MG63 (cell line): ENCODE measurements at regions not wholly inside any gene's neighbourhood (a gene's known extent, or its start where the extent isn't known, plus 50 kb on each side); places are given as distances from the start of the nearest gene placed in this dataset.

Experiments used
- DNase-seq: peaks from one replicate; pipeline ENCODE4 v3.0.0-alpha.2; 2020
- H3K27me3 ChIP-seq: fragments of 250-450 bp; sonication (Bioruptor Pico); 2 replicates; pipeline ENCODE4 v1.5.1; 2020; ENCODE audit warnings: mild to moderate bottlenecking, moderate library complexity
- H3K36me3 ChIP-seq: fragments of 250-450 bp; sonication (Bioruptor Pico); 2 replicates; pipeline ENCODE4 v1.5.1; 2020; ENCODE audit warnings: mild to moderate bottlenecking, moderate library complexity
- H3K4me3 ChIP-seq: fragments of 250-450 bp; sonication (Bioruptor Pico); 2 replicates; pipeline ENCODE4 v1.5.1; 2020; ENCODE audit warnings: mild to moderate bottlenecking, moderate library complexity
- H3K9me3 ChIP-seq: fragments of 250-450 bp; sonication (Bioruptor Pico); 2 replicates; pipeline ENCODE4 v1.5.1; 2020; ENCODE audit warnings: mild to moderate bottlenecking, moderate library complexity

DNA sequence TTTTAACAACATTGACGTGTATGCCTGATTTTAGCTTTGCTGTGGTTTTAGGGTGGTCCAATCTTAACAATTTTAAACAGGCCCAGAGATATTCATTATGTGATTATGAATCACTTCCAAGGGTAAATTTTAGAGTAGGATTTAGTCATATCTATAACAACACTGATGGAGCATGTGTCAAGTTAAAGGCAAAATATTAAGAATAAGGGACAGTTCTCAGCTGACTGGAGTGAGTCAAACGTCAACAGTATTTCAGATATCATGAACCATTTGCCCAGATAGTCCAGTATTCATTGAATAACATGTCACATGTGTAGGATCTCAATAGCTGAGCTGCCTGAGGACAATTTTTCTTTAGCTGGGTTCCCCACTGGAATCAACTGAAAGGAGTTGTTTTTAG is 61.3 kb upstream of the VCX2 start:
- Histone ChIP-seq H3K36me3 (no peaks in the 10 kb centered on the region), H3K27me3 (no peaks in the 10 kb centered on the region), H3K9me3 (no peaks in the 10 kb centered on the region), H3K4me3 (no peak overlapping the region)
- DNase-seq, result no peak

DNA sequence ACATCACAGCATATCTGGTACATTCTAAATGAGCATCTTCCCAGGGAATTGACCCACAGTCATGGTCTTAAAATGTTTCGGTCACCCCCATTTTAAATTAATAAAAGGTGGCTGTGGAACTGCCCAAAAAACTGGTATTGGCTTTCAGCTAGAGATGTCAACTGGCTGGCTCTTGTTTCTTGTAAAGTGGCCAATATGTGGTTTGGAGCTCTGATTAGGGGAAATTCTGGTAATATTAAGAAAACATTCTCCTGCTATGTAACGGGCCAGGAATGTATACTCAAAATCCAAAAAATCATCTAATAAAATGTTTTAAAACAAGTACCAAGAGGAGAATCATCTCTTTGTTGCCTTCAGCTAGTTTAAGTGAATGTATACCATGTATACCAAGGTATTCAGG is 62.0 kb upstream of the VCX2 start:
- DNase-seq, result no peak

DNA sequence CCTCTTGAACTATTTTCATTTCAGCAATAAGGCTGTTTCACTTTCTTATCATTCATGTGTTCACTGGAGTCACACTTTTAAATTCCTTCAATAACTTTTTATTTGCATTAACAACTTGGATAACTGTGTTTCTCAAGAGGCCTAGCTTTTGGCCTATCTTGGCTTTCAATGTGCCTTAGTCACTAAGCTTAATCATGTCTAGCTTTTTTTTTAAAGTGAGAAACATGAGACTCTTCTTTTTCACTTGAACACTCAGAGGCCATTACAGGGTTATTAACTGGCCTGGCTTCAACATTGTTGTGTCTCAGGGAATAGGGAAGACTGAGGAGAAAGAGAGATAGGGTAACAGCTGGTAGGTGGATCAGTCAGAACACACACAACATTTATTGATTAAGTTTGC is 64.0 kb upstream of the VCX2 start:
- Histone ChIP-seq H3K36me3 (no peaks in the 10 kb centered on the region), H3K27me3 (no peaks in the 10 kb centered on the region), H3K9me3 (no peaks in the 10 kb centered on the region), H3K4me3 (no peak overlapping the region)
- no peak for DNase-seq

More for the DNA sequence above, 62.0 kb upstream of the VCX2 start:
- no peaks in the 10 kb centered on the region for H3K9me3 ChIP-seq
- H3K36me3 ChIP-seq, result no peaks in the 10 kb centered on the region
- no peak overlapping the region for H3K4me3 ChIP-seq
- H3K27me3 ChIP-seq, result no peaks in the 10 kb centered on the region

DNA sequence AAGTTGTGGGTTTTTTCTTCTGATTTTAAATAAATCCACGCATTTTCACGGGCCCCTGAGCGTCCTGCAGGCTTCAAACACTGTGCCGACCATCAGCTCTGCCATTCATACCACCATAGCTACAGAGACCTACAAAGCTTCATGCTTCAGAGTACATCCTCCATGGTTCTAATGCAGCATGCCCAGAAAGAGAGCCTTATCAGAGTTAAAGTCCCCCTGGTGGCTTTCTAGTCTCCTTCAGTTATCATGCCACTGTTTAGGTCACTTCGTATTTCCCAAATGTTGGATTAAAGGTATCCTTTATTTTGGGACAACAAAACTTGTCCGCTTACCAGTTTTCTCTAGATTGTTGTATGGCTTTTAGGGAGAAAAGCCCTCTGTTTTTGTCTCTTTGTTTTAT is 66.7 kb upstream of the VCX2 start:
- no peaks in the 10 kb centered on the region for H3K9me3 ChIP-seq
- no peaks in the 10 kb centered on the region for H3K36me3 ChIP-seq
- no peaks in the 10 kb centered on the region for H3K27me3 ChIP-seq
- DNase-seq, result no peak
- no peak overlapping the region for H3K4me3 ChIP-seq

DNA sequence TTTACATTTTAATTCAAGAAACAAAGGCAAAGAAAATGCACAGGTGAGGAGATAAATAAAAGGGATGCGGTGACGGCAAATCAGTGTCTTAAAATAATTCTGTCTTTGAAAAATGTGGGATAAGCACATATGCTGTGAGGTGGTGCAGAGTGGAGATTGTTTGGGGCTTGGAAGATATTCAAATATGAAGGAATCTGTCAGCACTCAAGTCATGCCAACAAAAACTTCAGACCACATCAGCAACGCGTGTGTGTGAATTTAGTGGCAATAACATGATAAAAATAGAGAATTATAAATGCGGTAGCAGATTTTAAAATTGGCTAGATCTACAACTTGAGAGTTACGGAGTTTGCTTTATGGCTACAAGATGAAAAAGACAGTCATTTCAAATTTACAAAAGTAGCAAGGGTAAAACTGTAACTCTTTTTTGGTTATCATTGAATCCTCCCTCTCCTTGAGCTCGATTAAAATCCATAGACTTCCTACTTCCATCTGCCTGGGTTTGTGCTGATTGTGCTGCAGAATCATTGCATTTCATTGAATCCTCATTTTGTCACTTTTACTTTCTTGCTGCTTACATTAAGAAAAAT is 71.5 kb upstream of the VCX2 start:
- no peak overlapping the region for H3K4me3 ChIP-seq
- no peaks in the 10 kb centered on the region for H3K27me3 ChIP-seq
- no peak for DNase-seq
- H3K36me3 ChIP-seq, result no peaks in the 10 kb centered on the region
- no peaks in the 10 kb centered on the region for H3K9me3 ChIP-seq

DNA sequence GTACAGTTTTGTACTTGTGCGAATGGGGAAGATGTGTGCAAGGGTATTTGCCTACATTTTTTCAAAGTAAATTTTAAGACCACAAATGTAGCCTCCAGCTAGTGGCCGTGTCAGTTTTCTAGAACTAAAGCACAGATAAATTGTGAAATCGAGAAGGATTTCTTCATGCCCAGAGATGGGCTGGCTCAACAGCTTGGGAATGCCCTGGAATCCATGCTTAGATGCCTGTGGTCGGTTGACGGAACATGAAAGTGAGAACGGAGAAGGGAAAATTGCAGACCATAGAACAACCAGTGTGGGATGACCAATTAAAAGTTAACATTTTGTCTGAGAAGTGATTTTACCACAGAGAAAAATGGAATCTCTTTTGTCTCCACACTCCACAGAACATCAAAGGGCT is 73.2 kb upstream of the VCX2 start:
- H3K4me3 ChIP-seq, result no peak overlapping the region
- H3K36me3 ChIP-seq, result no peaks in the 10 kb centered on the region
- H3K9me3 ChIP-seq, result no peaks in the 10 kb centered on the region
- no peaks in the 10 kb centered on the region for H3K27me3 ChIP-seq
- DNase-seq, result no peak

DNA sequence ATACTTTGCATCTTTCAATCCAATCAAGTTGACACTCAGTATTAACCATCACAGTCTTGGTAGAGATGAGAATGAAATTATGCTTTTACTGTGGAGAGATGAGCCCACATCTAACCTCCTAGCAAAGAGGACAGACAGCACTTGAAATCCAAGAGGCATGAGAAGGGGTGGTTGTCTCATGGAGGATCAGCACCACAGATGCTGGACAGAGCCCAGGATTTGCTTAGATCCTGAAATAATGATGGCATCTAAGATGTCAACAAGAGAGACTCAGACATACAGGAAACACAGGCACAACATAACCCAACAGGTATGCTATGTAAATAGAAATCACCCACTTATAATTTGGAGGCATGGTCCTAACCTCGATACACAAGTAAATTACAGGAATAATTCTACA is 74.3 kb upstream of the VCX2 start:
- no peak overlapping the region for H3K4me3 ChIP-seq
- no peak for DNase-seq
- no peaks in the 10 kb centered on the region for H3K36me3 ChIP-seq
- no peaks in the 10 kb centered on the region for H3K9me3 ChIP-seq
- no peaks in the 10 kb centered on the region for H3K27me3 ChIP-seq

DNA sequence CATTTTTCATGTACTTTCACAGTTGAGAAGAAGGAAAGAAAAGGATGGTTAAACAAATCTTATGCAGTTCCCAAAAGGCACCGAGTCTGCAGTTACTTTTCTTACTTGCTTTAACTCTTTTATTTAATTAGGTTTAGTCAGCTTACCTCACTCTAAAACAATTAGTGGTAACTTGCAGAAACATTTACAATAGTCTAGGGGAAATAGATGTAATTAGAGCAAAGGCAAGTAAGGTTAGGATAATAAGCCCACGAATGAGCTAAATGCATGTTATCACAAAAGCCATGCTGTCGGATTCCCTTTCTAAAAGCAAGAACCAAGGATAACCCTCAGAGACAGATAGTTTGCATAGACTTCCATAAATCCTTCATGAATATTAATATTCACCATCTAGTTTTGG is 82.0 kb upstream of the VCX2 start:
- no peak overlapping the region for H3K4me3 ChIP-seq
- no peak for DNase-seq
- H3K27me3 ChIP-seq, result no peaks in the 10 kb centered on the region
- H3K36me3 ChIP-seq, result no peaks in the 10 kb centered on the region
- H3K9me3 ChIP-seq, result no peaks in the 10 kb centered on the region

DNA sequence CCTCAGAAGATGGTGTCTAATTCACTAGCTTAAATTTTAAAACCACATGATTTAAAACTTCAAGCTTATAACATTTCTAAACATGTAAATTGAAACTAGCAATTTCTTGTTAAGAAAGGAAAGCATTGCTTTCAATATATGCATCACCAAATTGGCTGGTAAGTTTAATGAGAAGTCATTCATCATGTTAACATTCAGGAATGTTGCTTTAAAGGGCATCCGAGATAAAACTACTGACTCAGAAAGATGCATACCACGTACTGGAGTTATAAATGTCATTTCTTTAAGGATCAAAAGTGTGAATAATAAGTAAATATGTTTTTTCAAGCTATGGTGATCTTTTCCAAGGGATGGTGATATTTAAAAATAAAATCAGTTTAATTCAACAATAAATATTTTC is 83.3 kb upstream of the VCX2 start:
- Histone ChIP-seq H3K27me3 (no peaks in the 10 kb centered on the region), H3K36me3 (no peaks in the 10 kb centered on the region), H3K4me3 (no peak overlapping the region), H3K9me3 (no peaks in the 10 kb centered on the region)
- DNase-seq, result no peak

DNA sequence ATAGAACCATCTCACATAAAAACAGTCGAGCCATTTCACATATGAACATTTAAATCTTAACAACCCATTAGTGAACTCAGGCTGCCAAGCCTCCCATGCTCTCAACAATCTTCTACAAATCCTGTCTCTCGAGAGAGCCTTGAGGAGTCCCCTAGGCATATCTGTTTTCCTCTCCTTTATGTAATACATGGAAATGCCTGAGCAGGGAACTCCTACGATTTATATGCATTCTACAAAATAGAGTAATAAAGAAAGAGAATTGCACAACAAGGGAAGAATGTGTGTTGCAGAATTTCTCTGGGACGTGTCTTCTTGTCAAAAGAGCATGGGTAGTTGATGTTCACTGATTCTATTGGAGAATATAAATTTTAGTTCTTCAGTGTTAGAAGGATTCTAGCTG is 101.8 kb upstream of the VCX2 start:
- no peak for DNase-seq
- H3K27me3 ChIP-seq, result no peaks in the 10 kb centered on the region
- no peak overlapping the region for H3K4me3 ChIP-seq
- H3K9me3 ChIP-seq, result no peaks in the 10 kb centered on the region
- H3K36me3 ChIP-seq, result no peaks in the 10 kb centered on the region

DNA sequence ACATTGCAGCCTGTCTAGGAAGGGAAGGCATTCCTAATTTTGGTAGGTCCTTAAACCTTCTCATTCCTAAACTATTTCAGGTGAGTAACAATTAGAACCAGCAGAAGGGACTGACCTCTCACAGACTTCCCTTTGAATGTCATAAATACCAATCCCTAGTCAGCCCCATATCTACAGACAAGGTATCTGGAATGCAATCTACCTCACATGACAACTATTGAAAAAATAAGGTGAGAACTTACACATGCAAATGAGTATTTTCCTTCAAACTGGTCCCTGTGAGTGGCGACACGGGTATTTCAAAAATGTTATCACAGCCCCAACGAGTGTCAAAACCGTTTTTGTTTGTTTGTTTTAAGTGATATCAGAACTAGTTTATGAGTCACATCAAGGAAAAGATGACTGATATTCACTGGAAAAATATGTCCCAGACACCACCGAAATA is 102.4 kb upstream of the VCX2 start:
- H3K36me3 ChIP-seq, result no peaks in the 10 kb centered on the region
- H3K27me3 ChIP-seq, result no peaks in the 10 kb centered on the region
- no peak for DNase-seq
- no peaks in the 10 kb centered on the region for H3K9me3 ChIP-seq
- H3K4me3 ChIP-seq, result no peak overlapping the region

DNA sequence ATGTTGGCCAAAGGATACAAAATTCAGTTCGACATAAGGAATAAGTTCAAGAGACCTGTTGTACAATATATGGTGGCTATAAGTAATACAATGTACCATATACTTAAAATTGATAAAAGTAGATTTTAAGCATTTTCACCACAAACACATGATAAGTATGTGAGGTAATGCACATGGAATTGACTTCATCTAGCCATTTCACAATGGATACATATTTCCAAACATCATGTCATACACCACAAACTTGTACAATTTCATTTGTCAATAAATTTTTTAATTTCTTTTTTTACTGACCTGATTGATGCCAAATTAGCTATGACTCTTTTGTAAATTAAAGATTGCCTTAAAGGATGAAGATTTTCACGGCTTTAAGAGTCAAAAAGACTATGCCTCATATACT is 103.1 kb upstream of the VCX2 start:
- no peak for DNase-seq

DNA sequence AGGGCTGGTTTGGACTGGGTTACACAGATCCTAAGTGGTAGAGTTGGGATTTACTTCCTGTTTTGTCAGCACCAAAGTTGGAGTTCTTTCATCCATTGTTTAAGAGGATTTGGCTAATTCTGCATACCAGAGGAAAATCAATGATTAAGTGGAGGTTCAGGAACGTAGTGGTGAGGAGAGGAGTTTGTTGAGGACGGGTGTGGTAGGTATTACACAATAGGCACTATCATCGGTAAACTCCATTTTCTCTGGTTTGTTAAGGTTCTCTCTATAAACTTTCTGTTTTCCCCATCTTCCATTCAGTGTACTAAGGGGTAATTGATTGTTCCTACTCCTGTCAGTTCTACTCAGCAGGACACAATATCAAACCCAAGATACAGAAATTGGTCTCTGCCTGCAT is 107.5 kb upstream of the VCX2 start:
- Histone ChIP-seq H3K27me3 (no peaks in the 10 kb centered on the region), H3K9me3 (no peaks in the 10 kb centered on the region), H3K36me3 (no peaks in the 10 kb centered on the region), H3K4me3 (no peak overlapping the region)
- no peak for DNase-seq

More for the DNA sequence above, 103.1 kb upstream of the VCX2 start:
- no peak overlapping the region for H3K4me3 ChIP-seq
- H3K36me3 ChIP-seq, result no peaks in the 10 kb centered on the region
- H3K27me3 ChIP-seq, result no peaks in the 10 kb centered on the region
- H3K9me3 ChIP-seq, result no peaks in the 10 kb centered on the region

DNA sequence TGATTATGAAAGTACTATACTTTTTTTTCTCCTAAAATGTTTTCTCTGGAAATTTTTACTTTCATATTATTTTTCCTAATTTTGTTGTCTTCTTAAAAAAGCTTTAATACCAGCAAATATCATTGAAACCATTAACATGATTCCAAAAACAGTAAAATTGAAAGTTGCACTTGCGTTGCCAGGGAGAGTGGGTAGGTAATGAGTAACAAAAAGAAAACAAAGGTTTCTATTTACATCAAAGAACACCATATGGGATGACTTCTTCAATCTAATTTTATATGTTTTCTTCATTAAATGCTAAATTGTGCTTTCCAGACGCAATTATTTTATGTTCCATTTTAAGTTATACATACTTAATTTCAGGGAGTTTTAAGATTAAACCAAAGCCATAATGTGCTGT is 108.3 kb upstream of the VCX2 start:
- H3K4me3 ChIP-seq, result no peak overlapping the region
- no peaks in the 10 kb centered on the region for H3K36me3 ChIP-seq
- no peaks in the 10 kb centered on the region for H3K27me3 ChIP-seq
- no peaks in the 10 kb centered on the region for H3K9me3 ChIP-seq
- no peak for DNase-seq

DNA sequence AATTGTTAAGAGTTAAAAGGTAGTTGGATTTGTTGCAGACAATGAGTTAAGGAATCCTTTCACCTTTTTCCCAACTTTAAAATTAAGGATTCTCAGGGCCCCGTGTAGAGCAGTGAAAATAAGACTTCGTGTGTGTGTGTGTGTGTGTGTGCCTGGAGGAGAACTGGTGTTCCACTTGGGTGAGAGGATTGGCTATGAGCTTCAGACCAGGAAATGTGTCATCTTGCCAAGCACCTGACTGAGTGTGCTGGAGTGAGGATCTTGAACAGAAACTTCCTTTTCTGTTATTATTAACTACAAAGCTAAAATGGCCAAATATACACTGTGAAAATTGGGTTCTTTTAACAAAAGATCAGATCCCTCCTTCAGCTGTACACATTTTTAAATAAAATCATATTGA is 113.1 kb upstream of the VCX2 start:
- no peaks in the 10 kb centered on the region for H3K9me3 ChIP-seq
- H3K4me3 ChIP-seq, result no peak overlapping the region
- DNase-seq, result no peak
- no peaks in the 10 kb centered on the region for H3K36me3 ChIP-seq
- H3K27me3 ChIP-seq, result no peaks in the 10 kb centered on the region

DNA sequence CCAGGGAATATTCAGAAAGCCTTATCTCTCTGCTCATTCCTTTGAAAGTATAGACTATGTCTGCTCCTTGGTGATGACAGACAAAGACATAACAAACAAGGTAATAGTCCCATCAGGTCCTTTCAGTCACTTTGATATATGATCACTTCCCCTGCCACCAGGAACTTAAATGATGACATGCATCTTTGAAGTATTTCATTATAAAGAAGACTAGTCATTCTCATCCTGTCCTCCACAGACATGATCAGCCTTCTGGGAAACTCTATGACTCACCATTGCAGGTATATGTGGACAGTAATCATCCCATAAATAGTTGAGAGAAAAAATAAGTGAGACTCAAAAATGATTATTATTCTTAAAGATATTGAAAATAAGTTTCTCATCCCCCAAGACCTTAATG is 117.5 kb upstream of the VCX2 start:
- Histone ChIP-seq H3K27me3 (no peaks in the 10 kb centered on the region), H3K4me3 (no peak overlapping the region), H3K9me3 (no peaks in the 10 kb centered on the region), H3K36me3 (no peaks in the 10 kb centered on the region)
- DNase-seq, result no peak

DNA sequence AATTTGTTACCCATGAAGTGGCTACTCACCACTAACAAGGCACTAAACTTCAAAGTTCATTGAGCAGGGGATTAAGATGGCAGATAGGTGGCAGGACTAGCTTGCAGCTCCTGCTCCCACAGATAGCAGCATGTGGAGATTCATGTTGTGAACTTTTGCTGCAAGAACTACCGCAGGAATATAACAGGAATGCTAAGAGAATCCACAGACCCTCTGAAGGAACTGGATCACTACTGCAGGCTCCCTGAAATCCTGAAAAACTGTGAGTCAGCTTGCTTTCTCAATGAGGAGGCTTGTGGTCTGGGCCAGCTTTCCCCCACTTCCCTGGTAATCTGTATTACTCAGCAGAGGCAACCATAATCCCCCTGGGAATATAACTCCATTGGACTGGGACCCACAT is 118.5 kb upstream of the VCX2 start:
- Histone ChIP-seq H3K9me3 (no peaks in the 10 kb centered on the region), H3K4me3 (no peak overlapping the region), H3K36me3 (no peaks in the 10 kb centered on the region), H3K27me3 (no peaks in the 10 kb centered on the region)
- DNase-seq, result no peak

DNA sequence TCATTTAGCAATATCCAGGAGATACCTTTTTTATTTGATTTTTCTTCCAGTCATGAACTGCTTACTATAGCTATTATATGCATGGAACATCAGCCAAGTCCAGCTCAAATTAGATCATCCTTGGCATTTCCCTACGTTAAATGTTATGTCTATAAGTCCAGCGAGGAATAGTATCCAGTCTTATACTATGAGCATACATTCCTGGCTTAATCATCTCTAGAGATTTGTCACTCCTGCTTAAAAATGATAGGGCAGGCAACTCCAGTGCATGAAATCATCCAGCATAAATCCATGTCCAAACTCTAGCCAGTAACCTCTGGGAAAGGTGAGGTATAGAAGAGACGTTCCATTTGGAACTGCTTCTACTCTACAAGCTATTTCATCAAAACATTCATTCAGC is 126.7 kb upstream of the VCX2 start:
- DNase-seq, result no peak
- H3K9me3 ChIP-seq, result no peaks in the 10 kb centered on the region
- H3K36me3 ChIP-seq, result no peaks in the 10 kb centered on the region
- H3K4me3 ChIP-seq, result no peak overlapping the region
- H3K27me3 ChIP-seq, result no peaks in the 10 kb centered on the region

DNA sequence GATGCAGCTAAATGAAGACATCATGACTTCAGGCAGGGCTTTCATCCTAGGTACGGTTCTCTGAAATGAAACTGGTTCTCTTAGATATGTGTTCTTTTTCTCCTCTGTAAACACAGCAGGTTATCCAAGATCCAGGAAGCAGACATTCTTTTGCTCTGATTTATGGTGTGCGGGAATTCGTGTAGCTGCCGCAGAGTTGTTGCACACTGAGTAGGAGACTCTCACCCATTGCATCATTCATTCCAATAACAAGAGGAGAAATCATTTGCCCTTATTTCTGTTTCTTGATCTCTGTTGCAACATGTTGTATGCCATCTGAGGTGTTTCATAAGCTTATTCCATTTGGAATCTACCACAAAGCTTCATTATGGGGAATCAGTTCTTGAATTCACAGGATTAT is 133.6 kb upstream of the VCX2 start:
- Histone ChIP-seq H3K36me3 (no peaks in the 10 kb centered on the region), H3K27me3 (no peaks in the 10 kb centered on the region), H3K9me3 (no peaks in the 10 kb centered on the region), H3K4me3 (no peak overlapping the region)
- DNase-seq, result no peak
